Epidermal melanocyte (primary cell): ENCODE measurements at regions not wholly inside any gene's neighbourhood (a gene's known extent, or its start where the extent isn't known, plus 50 kb on each side); places are given as distances from the start of the nearest gene placed in this dataset.
"Not testable (repeated sequence)": the region's sequence is repeated elsewhere in the genome, so short reads cannot be mapped to it uniquely, and the experiment has no call there.

Experiments
- DNase-seq: peaks from one replicate; pipeline ENCODE4 v3.0.0; 2011; ENCODE audit warnings: low spot score; ENCODE audit not compliant: insufficient read length

- DNase-seq = no peak
These were observed 193.5 kb upstream of the EYA4 start for GRCh38 chr6:133047706-133048105.

GRCh38 chr6:133051240-133051639 is 189.9 kb upstream of the EYA4 start:
- no peak for DNase-seq

GRCh38 chr6:133052465-133052864 is 188.7 kb upstream of the EYA4 start:
- DNase-seq = no peak

GRCh38 chr6:133055441-133055966 is 185.7 kb upstream of the EYA4 start:
- no peak for DNase-seq

GRCh38 chr6:133057352-133057751 is 183.8 kb upstream of the EYA4 start:
- no peak for DNase-seq

- no peak for DNase-seq
These were observed 179.1 kb upstream of the EYA4 start for GRCh38 chr6:133062077-133062476.

- no peak for DNase-seq
These were observed 178.4 kb upstream of the EYA4 start for GRCh38 chr6:133062696-133063306.

GRCh38 chr6:133067960-133068359 is 173.2 kb upstream of the EYA4 start:
- DNase-seq = no peak

GRCh38 chr6:133070410-133071043 is 170.6 kb upstream of the EYA4 start:
- DNase-seq = no peak

- DNase-seq = no peak
These were observed 161.3 kb upstream of the EYA4 start for GRCh38 chr6:133079901-133080300.

- DNase-seq = no peak
These were observed 157.7 kb upstream of the EYA4 start for GRCh38 chr6:133083248-133083967.

- no peak for DNase-seq
These were observed 155.7 kb upstream of the EYA4 start for GRCh38 chr6:133085471-133085870.

- no peak for DNase-seq
These were observed 155.3 kb upstream of the EYA4 start for GRCh38 chr6:133085896-133086295.

- no peak for DNase-seq
These were observed 152.0 kb upstream of the EYA4 start for GRCh38 chr6:133088931-133089695.

GRCh38 chr6:133092199-133092598 is 149.0 kb upstream of the EYA4 start:
- DNase-seq = no peak

- DNase-seq = no peak
These were observed 148.4 kb upstream of the EYA4 start for GRCh38 chr6:133092771-133093170.

GRCh38 chr6:133093211-133093610 is 147.9 kb upstream of the EYA4 start:
- DNase-seq = not testable (repeated sequence)

- no peak for DNase-seq
These were observed 147.2 kb upstream of the EYA4 start for GRCh38 chr6:133093956-133094355.

- DNase-seq = no peak
These were observed 143.9 kb upstream of the EYA4 start for GRCh38 chr6:133097208-133097607.

- DNase-seq = no peak
These were observed 141.6 kb upstream of the EYA4 start for GRCh38 chr6:133099573-133099972.

GRCh38 chr6:133100865-133101264 is 140.3 kb upstream of the EYA4 start:
- DNase-seq = no peak

- no peak for DNase-seq
These were observed 139.4 kb upstream of the EYA4 start for GRCh38 chr6:133101790-133102189.
